ENCODE measurements at regions not wholly inside any gene's neighbourhood (a gene's known extent, or its start where the extent isn't known, plus 50 kb on each side); places are given as distances from the start of the nearest gene placed in this dataset.

DNA sequence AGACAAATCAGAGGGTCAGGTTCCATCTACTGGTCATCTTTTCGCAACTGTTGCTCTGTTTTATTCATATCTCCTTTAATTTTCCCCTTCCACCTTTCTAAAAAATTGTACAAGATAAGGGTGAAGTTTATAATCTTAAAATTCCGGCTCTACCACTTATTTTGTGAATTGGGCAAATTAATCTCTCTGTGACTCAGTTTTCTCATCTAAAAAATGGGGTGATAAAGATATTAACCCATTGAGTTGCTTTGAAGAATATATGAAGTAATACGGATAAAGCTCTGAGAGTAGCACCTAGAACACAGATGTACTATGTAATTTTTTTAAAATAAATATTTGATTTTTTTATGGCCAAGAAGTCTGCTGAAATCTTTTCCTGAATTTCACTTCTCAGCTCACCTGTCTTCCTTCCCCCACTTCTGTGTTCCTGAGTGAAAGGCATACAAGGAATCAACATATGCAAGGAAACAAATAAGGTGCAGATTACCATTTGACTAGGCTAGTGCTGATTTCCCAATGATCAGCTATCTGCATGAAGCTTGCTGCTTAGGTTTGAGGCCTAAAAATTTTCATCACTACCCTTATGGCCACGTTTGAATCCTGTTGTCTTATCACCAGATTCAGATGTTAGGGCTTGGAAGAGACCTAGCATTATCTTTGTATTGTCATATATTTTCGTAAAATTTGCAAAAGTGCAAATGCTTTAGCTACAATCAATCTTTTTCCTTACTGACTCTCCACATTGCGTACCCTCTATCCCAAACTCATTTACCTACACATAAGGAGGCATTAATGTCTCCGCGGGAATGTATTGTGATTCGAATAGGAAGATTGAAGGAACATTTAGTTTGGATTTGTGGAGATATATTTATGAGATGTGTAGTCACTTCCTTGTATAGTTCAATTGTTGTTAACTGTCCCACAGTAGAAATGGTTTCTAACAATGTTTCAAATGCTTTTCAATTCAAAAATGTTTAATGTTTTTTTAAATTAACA lies 718.3 kb upstream of the PTBP2 start:
- TF ChIP-seq, protein P1, sequence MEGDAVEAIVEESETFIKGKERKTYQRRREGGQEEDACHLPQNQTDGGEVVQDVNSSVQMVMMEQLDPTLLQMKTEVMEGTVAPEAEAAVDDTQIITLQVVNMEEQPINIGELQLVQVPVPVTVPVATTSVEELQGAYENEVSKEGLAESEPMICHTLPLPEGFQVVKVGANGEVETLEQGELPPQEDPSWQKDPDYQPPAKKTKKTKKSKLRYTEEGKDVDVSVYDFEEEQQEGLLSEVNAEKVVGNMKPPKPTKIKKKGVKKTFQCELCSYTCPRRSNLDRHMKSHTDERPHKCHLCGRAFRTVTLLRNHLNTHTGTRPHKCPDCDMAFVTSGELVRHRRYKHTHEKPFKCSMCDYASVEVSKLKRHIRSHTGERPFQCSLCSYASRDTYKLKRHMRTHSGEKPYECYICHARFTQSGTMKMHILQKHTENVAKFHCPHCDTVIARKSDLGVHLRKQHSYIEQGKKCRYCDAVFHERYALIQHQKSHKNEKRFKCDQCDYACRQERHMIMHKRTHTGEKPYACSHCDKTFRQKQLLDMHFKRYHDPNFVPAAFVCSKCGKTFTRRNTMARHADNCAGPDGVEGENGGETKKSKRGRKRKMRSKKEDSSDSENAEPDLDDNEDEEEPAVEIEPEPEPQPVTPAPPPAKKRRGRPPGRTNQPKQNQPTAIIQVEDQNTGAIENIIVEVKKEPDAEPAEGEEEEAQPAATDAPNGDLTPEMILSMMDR (optimal IDR thresholded peaks at IDR 0.05 in 1 of 3, IDR thresholded peaks at IDR 0.05 in 1 of 3, conservative IDR thresholded peaks at IDR 0.05 in 1 of 3; ENCODE audit: extremely low read depth in 1 of 3, insufficient read depth in 2 of 3, low read length in 3 of 3) = no peak
- no peak for TF ChIP-seq EZH2 (IDR thresholded peaks at IDR 0.05; ENCODE audit: low read length)

Measured in keratinocyte (primary cell).